SJCRH30 (cell line): ENCODE measurements at regions not wholly inside any gene's neighbourhood (a gene's known extent, or its start where the extent isn't known, plus 50 kb on each side); places are given as distances from the start of the nearest gene placed in this dataset.

Experiments
- DNase-seq, 2 experiments: peaks; one replicate each; pipeline ENCODE4 v3.0.0-alpha.2; 2015 to 2020
- H3K27ac ChIP-seq: fragments of 250-450 bp; sonication (Bioruptor Pico); 2 replicates; pipeline ENCODE4 v1.5.1; 2020; ENCODE audit warnings: mild to moderate bottlenecking, moderate library complexity
- H3K27me3 ChIP-seq: fragments of 250-450 bp; sonication (Bioruptor Pico); 2 replicates; pipeline ENCODE4 v1.5.1; 2020; ENCODE audit warnings: mild to moderate bottlenecking, moderate library complexity
- H3K36me3 ChIP-seq: fragments of 250-450 bp; sonication (Bioruptor Pico); 2 replicates; pipeline ENCODE4 v1.5.1; 2020; ENCODE audit warnings: mild to moderate bottlenecking, moderate library complexity
- H3K4me1 ChIP-seq: fragments of 250-450 bp; sonication (Bioruptor Pico); 2 replicates; pipeline ENCODE4 v1.5.1; 2020; ENCODE audit warnings: mild to moderate bottlenecking, moderate library complexity
- H3K4me3 ChIP-seq: fragments of 250-450 bp; sonication (Bioruptor Pico); 2 replicates; pipeline ENCODE4 v1.5.1; 2020; ENCODE audit warnings: mild to moderate bottlenecking, moderate library complexity
- H3K9me3 ChIP-seq: fragments of 250-450 bp; sonication (Bioruptor Pico); replicated peaks from 2 replicates; pipeline ENCODE4 v1.5.1; 2020; ENCODE audit warnings: mild to moderate bottlenecking, moderate library complexity

GRCh38 chr3:104879919-104880318 is 486.8 kb upstream of the ALCAM start:
- no peak for DNase-seq
- H3K9me3 ChIP-seq: no peaks in the 10 kb centered on the region
- H3K4me3 ChIP-seq: no peak overlapping the region
- no peaks in the 10 kb centered on the region for H3K4me1 ChIP-seq
- no peaks in the 10 kb centered on the region for H3K36me3 ChIP-seq
- no peaks in the 10 kb centered on the region; the same call in 1 of the 2 replicates for H3K27me3 ChIP-seq
- H3K27ac ChIP-seq: no peak overlapping the region

GRCh38 chr3:104885214-104885814 is 481.4 kb upstream of the ALCAM start:
- DNase-seq: no peak
- Histone ChIP-seq H3K36me3 (no peaks in the 10 kb centered on the region), H3K27ac (no peak overlapping the region), H3K4me1 (no peaks in the 10 kb centered on the region), H3K27me3 (no peaks in the 10 kb centered on the region), H3K9me3 (no peaks in the 10 kb centered on the region), H3K4me3 (no peak overlapping the region)

GRCh38 chr3:104886220-104886995 is 480.3 kb upstream of the ALCAM start:
- H3K36me3 ChIP-seq: no peaks in the 10 kb centered on the region
- no peaks in the 10 kb centered on the region for H3K9me3 ChIP-seq
- no peak for DNase-seq
- no peaks in the 10 kb centered on the region for H3K27me3 ChIP-seq
- no peak overlapping the region for H3K27ac ChIP-seq
- no peak overlapping the region for H3K4me3 ChIP-seq
- H3K4me1 ChIP-seq: no peaks in the 10 kb centered on the region

- no peak overlapping the region for H3K27ac ChIP-seq
- no peak for DNase-seq
- H3K4me3 ChIP-seq: no peak overlapping the region
Measured at GRCh38 chr3:104887069-104887468, 479.6 kb upstream of the ALCAM start.

GRCh38 chr3:104887619-104888018 is 479.1 kb upstream of the ALCAM start:
- no peak for DNase-seq
- no peak overlapping the region for H3K27ac ChIP-seq

More at GRCh38 chr3:104887069-104887468, 479.6 kb upstream of the ALCAM start:
- H3K4me1 ChIP-seq: no peaks in the 10 kb centered on the region
- H3K36me3 ChIP-seq: no peaks in the 10 kb centered on the region
- no peaks in the 10 kb centered on the region for H3K27me3 ChIP-seq
- no peaks in the 10 kb centered on the region for H3K9me3 ChIP-seq

GRCh38 chr3:104892044-104892443 is 474.7 kb upstream of the ALCAM start:
- H3K9me3 ChIP-seq: no peaks in the 10 kb centered on the region
- no peaks in the 10 kb centered on the region for H3K36me3 ChIP-seq
- H3K27ac ChIP-seq: no peak overlapping the region
- no peak overlapping the region for H3K4me3 ChIP-seq
- DNase-seq: no peak
- H3K27me3 ChIP-seq: 0 out of 2 replicates have a peak, but pooled peaks cover 3% of the 10 kb centered on the region
- no peaks in the 10 kb centered on the region for H3K4me1 ChIP-seq

More at GRCh38 chr3:104887619-104888018, 479.1 kb upstream of the ALCAM start:
- no peaks in the 10 kb centered on the region for H3K9me3 ChIP-seq
- H3K36me3 ChIP-seq: no peaks in the 10 kb centered on the region
- H3K4me3 ChIP-seq: no peak overlapping the region
- no peaks in the 10 kb centered on the region for H3K4me1 ChIP-seq
- no peaks in the 10 kb centered on the region for H3K27me3 ChIP-seq

GRCh38 chr3:104896624-104897023 is 470.1 kb upstream of the ALCAM start:
- Histone ChIP-seq H3K27me3 (0 out of 2 replicates have a peak, but pooled peaks cover 3% of the 10 kb centered on the region), H3K27ac (no peak overlapping the region), H3K4me1 (no peaks in the 10 kb centered on the region), H3K36me3 (no peaks in the 10 kb centered on the region), H3K4me3 (no peak overlapping the region), H3K9me3 (no peaks in the 10 kb centered on the region)
- DNase-seq: no peak

- Histone ChIP-seq H3K36me3 (no peaks in the 10 kb centered on the region), H3K4me3 (no peak overlapping the region), H3K27me3 (0 out of 2 replicates have a peak, but pooled peaks cover 3% of the 10 kb centered on the region), H3K9me3 (0 out of 2 replicates have a peak, but pooled peaks cover 6% of the 10 kb centered on the region), H3K4me1 (no peaks in the 10 kb centered on the region), H3K27ac (no peak overlapping the region)
- DNase-seq: no peak
Measured at GRCh38 chr3:104901396-104901795, 465.3 kb upstream of the ALCAM start.

- no peak overlapping the region for H3K4me3 ChIP-seq
- no peak for DNase-seq
- H3K4me1 ChIP-seq: no peaks in the 10 kb centered on the region
- 0 out of 2 replicates have a peak, but pooled peaks cover 6% of the 10 kb centered on the region for H3K9me3 ChIP-seq
- no peaks in the 10 kb centered on the region for H3K27me3 ChIP-seq
- no peaks in the 10 kb centered on the region for H3K36me3 ChIP-seq
- no peak overlapping the region for H3K27ac ChIP-seq
Measured at GRCh38 chr3:104903064-104903463, 463.6 kb upstream of the ALCAM start.

GRCh38 chr3:104906001-104906639 is 460.6 kb upstream of the ALCAM start:
- Histone ChIP-seq H3K27me3 (no peaks in the 10 kb centered on the region), H3K4me3 (no peak overlapping the region), H3K9me3 (0 out of 2 replicates have a peak, but pooled peaks cover 6% of the 10 kb centered on the region), H3K4me1 (peaks cover 12% of the 10 kb centered on the region), H3K27ac (no peak overlapping the region), H3K36me3 (no peaks in the 10 kb centered on the region)
- DNase-seq: no peak

- H3K27me3 ChIP-seq: no peaks in the 10 kb centered on the region
- H3K4me3 ChIP-seq: no peak overlapping the region
- DNase-seq: no peak
- H3K4me1 ChIP-seq: peaks cover 19% of the 10 kb centered on the region
- 0 out of 2 replicates have a peak, but pooled peaks cover 6% of the 10 kb centered on the region for H3K9me3 ChIP-seq
- no peaks in the 10 kb centered on the region for H3K36me3 ChIP-seq
- 0 out of 2 replicates have a peak overlapping the region, but pooled peaks have one; percentile 91 for H3K27ac ChIP-seq
Measured at GRCh38 chr3:104907507-104907906, 459.2 kb upstream of the ALCAM start.

GRCh38 chr3:104908761-104909160 is 457.9 kb upstream of the ALCAM start:
- no peaks in the 10 kb centered on the region for H3K36me3 ChIP-seq

GRCh38 chr3:104909198-104909597 is 457.5 kb upstream of the ALCAM start:
- Histone ChIP-seq H3K4me3 (peak overlapping the region; percentile 10; the same call in 1 of the 2 replicates), H3K4me1 (peaks cover 21% of the 10 kb centered on the region), H3K27ac (peak overlapping the region; percentile 91), H3K9me3 (no peaks in the 10 kb centered on the region), H3K27me3 (no peaks in the 10 kb centered on the region), H3K36me3 (no peaks in the 10 kb centered on the region)
- DNase-seq: peak; percentile 75 to 85

More at GRCh38 chr3:104908761-104909160, 457.9 kb upstream of the ALCAM start:
- Histone ChIP-seq H3K27ac (peak overlapping the region; percentile 91), H3K4me3 (peak overlapping the region; percentile 10; the same call in 1 of the 2 replicates), H3K4me1 (peaks cover 21% of the 10 kb centered on the region), H3K27me3 (no peaks in the 10 kb centered on the region), H3K9me3 (no peaks in the 10 kb centered on the region)
- peak; percentile 26 to 49 for DNase-seq

- Histone ChIP-seq H3K9me3 (no peaks in the 10 kb centered on the region), H3K27ac (peak overlapping the region; percentile 91)
- peak in 1 of 2 experiments; percentile 24 for DNase-seq
Measured at GRCh38 chr3:104909721-104910120, 457.0 kb upstream of the ALCAM start.

GRCh38 chr3:104911376-104911775 is 455.3 kb upstream of the ALCAM start:
- DNase-seq: peak in 1 of 2 experiments; percentile 12

More at GRCh38 chr3:104909721-104910120, 457.0 kb upstream of the ALCAM start:
- Histone ChIP-seq H3K36me3 (no peaks in the 10 kb centered on the region), H3K4me1 (peaks cover 21% of the 10 kb centered on the region), H3K27me3 (no peaks in the 10 kb centered on the region), H3K4me3 (no peak overlapping the region)

More at GRCh38 chr3:104911376-104911775, 455.3 kb upstream of the ALCAM start:
- Histone ChIP-seq H3K4me1 (peaks cover 22% of the 10 kb centered on the region), H3K36me3 (no peaks in the 10 kb centered on the region), H3K27ac (peak overlapping the region; percentile 11; the same call in 1 of the 2 replicates), H3K9me3 (no peaks in the 10 kb centered on the region), H3K4me3 (no peak overlapping the region), H3K27me3 (no peaks in the 10 kb centered on the region)
